Neural crest cell (in vitro differentiated cells): ENCODE measurements at regions not wholly inside any gene's neighbourhood (a gene's known extent, or its start where the extent isn't known, plus 50 kb on each side); places are given as distances from the start of the nearest gene placed in this dataset.
"Not testable (repeated sequence)": the region's sequence is repeated elsewhere in the genome, so short reads cannot be mapped to it uniquely, and the experiment has no call there.

ENCODE experiments used
- DNase-seq: peaks from one replicate; pipeline ENCODE4 v3.0.0; 2021; ENCODE audit warnings: low read depth, mixed read lengths, low spot score
- H3K27ac Mint-ChIP-seq: one replicate; pipeline ENCODE4 v1.8.0; 2021; ENCODE audit warnings: mild to moderate bottlenecking, mixed read lengths; ENCODE audit not compliant: unreplicated experiment
- H3K27me3 Mint-ChIP-seq: 2 replicates; pipeline ENCODE4 v1.8.0; 2021; ENCODE audit warnings: low read depth, mild to moderate bottlenecking, mixed read lengths
- H3K36me3 Mint-ChIP-seq: 2 replicates; pipeline ENCODE4 v1.8.0; 2021; ENCODE audit warnings: low read depth, mild to moderate bottlenecking, mixed read lengths
- H3K4me1 Mint-ChIP-seq: 2 replicates; pipeline ENCODE4 v1.8.0; 2021; ENCODE audit warnings: mixed read lengths
- H3K4me3 Mint-ChIP-seq: one replicate; pipeline ENCODE4 v1.8.0; 2021; ENCODE audit warnings: mild to moderate bottlenecking, mixed read lengths
- H3K9me3 Mint-ChIP-seq: 2 replicates; pipeline ENCODE4 v1.8.0; 2021; ENCODE audit warnings: mixed read lengths
- TF ChIP-seq, protein P1 (sequence below): fragments of 200-600 bp; sonication (generic); conservative IDR thresholded peaks from 2 replicates; pipeline ENCODE4 v1.5.0; 2021; ENCODE audit warnings: antibody characterized with exemption, mild to moderate bottlenecking

DNA sequence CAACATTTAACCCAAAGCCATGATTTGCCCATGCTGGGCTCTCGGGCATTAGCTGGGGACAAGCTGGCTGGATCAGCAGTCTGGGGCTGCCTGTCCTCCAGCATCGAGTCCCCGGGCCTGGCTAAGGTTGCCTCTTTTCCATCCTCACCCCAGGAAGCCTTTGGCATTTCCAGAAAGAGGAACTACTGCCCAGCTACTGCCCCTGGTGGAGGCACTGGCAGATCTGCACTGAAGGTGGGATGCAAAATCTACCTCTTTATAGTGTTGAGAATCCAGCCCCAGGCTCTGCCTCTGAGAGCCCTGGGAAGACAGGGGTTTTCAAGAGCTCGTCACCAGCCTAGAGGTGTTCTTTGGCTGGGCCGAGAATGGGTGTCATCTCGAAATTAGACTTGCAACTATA lies 635.9 kb downstream of the MATN1 start:
- Mint-ChIP-seq H3K27me3 (peaks cover 4% of the 10 kb centered on the region), H3K36me3 (no peaks in the 10 kb centered on the region), H3K4me1 (peaks cover 9% of the 10 kb centered on the region), H3K27ac (no peak overlapping the region), H3K4me3 (no peak overlapping the region), H3K9me3 (peaks cover 9% of the 10 kb centered on the region)
- no peak for DNase-seq
- TF ChIP-seq, protein P1, sequence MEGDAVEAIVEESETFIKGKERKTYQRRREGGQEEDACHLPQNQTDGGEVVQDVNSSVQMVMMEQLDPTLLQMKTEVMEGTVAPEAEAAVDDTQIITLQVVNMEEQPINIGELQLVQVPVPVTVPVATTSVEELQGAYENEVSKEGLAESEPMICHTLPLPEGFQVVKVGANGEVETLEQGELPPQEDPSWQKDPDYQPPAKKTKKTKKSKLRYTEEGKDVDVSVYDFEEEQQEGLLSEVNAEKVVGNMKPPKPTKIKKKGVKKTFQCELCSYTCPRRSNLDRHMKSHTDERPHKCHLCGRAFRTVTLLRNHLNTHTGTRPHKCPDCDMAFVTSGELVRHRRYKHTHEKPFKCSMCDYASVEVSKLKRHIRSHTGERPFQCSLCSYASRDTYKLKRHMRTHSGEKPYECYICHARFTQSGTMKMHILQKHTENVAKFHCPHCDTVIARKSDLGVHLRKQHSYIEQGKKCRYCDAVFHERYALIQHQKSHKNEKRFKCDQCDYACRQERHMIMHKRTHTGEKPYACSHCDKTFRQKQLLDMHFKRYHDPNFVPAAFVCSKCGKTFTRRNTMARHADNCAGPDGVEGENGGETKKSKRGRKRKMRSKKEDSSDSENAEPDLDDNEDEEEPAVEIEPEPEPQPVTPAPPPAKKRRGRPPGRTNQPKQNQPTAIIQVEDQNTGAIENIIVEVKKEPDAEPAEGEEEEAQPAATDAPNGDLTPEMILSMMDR: peak; percentile 38

DNA sequence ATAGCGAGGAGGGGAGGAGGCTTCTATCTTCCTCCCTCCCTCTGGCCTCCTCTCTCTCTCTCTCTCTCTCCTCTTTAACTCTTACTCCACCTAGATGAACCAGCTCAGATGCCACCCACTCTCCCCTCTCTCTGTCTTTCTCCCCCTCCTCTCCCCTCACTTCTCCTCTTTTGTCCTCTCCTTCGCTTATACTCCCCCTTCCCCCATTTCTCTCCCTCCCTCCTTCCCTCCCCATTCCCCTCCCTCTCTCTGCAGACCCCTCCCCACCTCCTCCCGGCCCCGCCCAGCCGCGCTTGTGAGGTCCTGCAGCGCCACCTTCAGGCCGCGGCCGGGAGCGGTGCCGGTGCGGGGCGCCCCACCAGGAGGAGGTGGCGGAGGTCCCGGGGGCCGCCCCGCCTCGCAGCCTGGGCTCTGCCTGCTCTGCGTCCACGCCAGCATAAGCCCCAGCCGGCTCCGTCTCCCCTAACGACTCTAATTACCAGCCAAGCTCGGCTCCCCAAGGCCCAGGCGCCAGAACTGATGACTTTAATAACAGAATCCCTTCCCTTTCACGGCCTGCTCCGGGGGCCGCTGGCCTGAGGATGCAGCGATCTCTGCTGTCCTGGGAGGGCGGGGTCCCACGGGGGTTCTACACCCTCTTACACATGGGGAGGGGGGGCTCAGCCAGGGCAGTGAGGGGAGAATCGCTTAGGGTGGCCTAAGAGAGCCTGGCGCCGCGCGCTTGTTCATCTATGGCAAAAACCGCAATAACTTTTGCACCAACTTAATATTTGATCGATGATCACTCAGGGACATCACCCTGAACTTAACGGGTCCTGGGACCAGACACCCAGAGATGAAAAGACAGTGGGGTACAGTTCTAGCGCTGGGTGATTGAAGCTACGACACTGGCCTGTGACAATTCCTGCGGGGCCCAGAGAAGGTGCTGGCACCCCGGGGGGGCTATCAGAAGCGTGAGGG lies 637.3 kb downstream of the MATN1 start:
- DNase-seq: peak; percentile 87
- Mint-ChIP-seq H3K9me3 (peaks cover 3% of the 10 kb centered on the region), H3K4me3 (no peak overlapping the region), H3K27ac (no peak overlapping the region), H3K27me3 (peaks cover 4% of the 10 kb centered on the region), H3K36me3 (no peaks in the 10 kb centered on the region), H3K4me1 (peaks cover 15% of the 10 kb centered on the region)
- TF ChIP-seq, protein P1: peak; percentile 71

GRCh38 chr1:30084909-30085571 lies 638.3 kb downstream of the MATN1 start:
- TF ChIP-seq, protein P1: no peak
- no peak overlapping the region for H3K27ac Mint-ChIP-seq
- peaks cover 4% of the 10 kb centered on the region for H3K27me3 Mint-ChIP-seq
- H3K36me3 Mint-ChIP-seq: no peaks in the 10 kb centered on the region
- no peak overlapping the region for H3K4me3 Mint-ChIP-seq
- peaks cover 15% of the 10 kb centered on the region for H3K4me1 Mint-ChIP-seq
- H3K9me3 Mint-ChIP-seq: peaks cover 2% of the 10 kb centered on the region
- DNase-seq: no peak

GRCh38 chr1:30083800-30084464 lies 639.5 kb downstream of the MATN1 start:
- H3K27ac Mint-ChIP-seq: no peak overlapping the region
- DNase-seq: no peak
- peaks cover 15% of the 10 kb centered on the region for H3K4me1 Mint-ChIP-seq
- H3K4me3 Mint-ChIP-seq: peak overlapping the region; percentile 44
- H3K27me3 Mint-ChIP-seq: no peaks in the 10 kb centered on the region
- H3K36me3 Mint-ChIP-seq: no peaks in the 10 kb centered on the region
- TF ChIP-seq, protein P1: no peak
- no peaks in the 10 kb centered on the region for H3K9me3 Mint-ChIP-seq

- no peak for DNase-seq
- no peaks in the 10 kb centered on the region for H3K27me3 Mint-ChIP-seq
- no peak overlapping the region for H3K27ac Mint-ChIP-seq
These were observed 641.8 kb downstream of the MATN1 start for GRCh38 chr1:30081379-30082102.

GRCh38 chr1:30075916-30076315 lies 647.5 kb downstream of the MATN1 start:
- not testable (repeated sequence) for H3K4me1 Mint-ChIP-seq, H3K27ac Mint-ChIP-seq, H3K27me3 Mint-ChIP-seq, H3K36me3 Mint-ChIP-seq, DNase-seq, H3K4me3 Mint-ChIP-seq
- H3K9me3 Mint-ChIP-seq: peaks cover 13% of the 10 kb centered on the region

More at GRCh38 chr1:30081379-30082102, 641.8 kb downstream of the MATN1 start:
- peaks cover 15% of the 10 kb centered on the region for H3K4me1 Mint-ChIP-seq
- peaks cover 4% of the 10 kb centered on the region for H3K9me3 Mint-ChIP-seq
- no peak overlapping the region for H3K4me3 Mint-ChIP-seq
- TF ChIP-seq, protein P1: no peak
- no peaks in the 10 kb centered on the region for H3K36me3 Mint-ChIP-seq
